Liver (tissue), 8 donors: ENCODE measurements at regions not wholly inside any gene's neighbourhood (a gene's known extent, or its start where the extent isn't known, plus 50 kb on each side); places are given as distances from the start of the nearest gene placed in this dataset.

ENCODE experiments used
- DNase-seq: peaks from one replicate; pipeline ENCODE4 v3.0.0-alpha.2; 2017; ENCODE audit warnings: low spot score
- H3K27ac ChIP-seq, 2 donors: one replicate each; pipeline ENCODE4 v1.7.0; 2013; ENCODE audit warnings: inconsistent platforms in 2 of 2, low read length in 2 of 2, control low read depth in 1 of 2, low read depth in 1 of 2, mild to moderate bottlenecking in 1 of 2
- H3K27me3 ChIP-seq, 4 donors: one replicate each; pipeline versions ENCODE4 v1.6.1 to v1.7.0; 2013; ENCODE audit warnings: low read length in 3 of 4, inconsistent platforms in 1 of 4, mild to moderate bottlenecking in 1 of 4, moderate library complexity in 1 of 4; ENCODE audit not compliant: control insufficient read depth in 4 of 4, insufficient read depth in 4 of 4
- H3K36me3 ChIP-seq, 4 donors: one replicate each; pipeline versions ENCODE4 v1.6.1 to v1.7.0; 2013; ENCODE audit warnings: low read length in 3 of 4, mild to moderate bottlenecking in 3 of 4, low read depth in 1 of 4, moderate library complexity in 1 of 4; ENCODE audit not compliant: control insufficient read depth in 4 of 4, insufficient read depth in 3 of 4
- H3K4me1 ChIP-seq, 4 donors: one replicate each; pipeline versions ENCODE4 v1.6.1 to v1.7.0; 2013; ENCODE audit warnings: low read length in 3 of 4, mild to moderate bottlenecking in 3 of 4, moderate library complexity in 1 of 4; ENCODE audit not compliant: control insufficient read depth in 4 of 4, insufficient read depth in 4 of 4
- H3K4me3 ChIP-seq, 3 donors: one replicate each; pipeline versions ENCODE4 v1.6.1 to v1.7.0; 2013; ENCODE audit warnings: low read length in 3 of 3, control low read depth in 1 of 3, low read depth in 1 of 3, mild to moderate bottlenecking in 1 of 3
- H3K9ac ChIP-seq, 2 donors: one replicate each; pipeline ENCODE4 v1.7.0; 2013; ENCODE audit warnings: low read length in 2 of 2, mild to moderate bottlenecking in 2 of 2, moderate library complexity in 2 of 2, control low read depth in 1 of 2, low read depth in 1 of 2
- H3K9me3 ChIP-seq, 4 donors: one replicate each; pipeline versions ENCODE4 v1.6.1 to v1.7.0; 2013; ENCODE audit warnings: low read length in 3 of 4; ENCODE audit not compliant: control insufficient read depth in 4 of 4
- ATF3 ChIP-seq: IDR thresholded peaks from 2 replicates; pipeline ENCODE4 v1.6.1; 2016; ENCODE audit warnings: antibody characterized with exemption
- CTCF ChIP-seq: fragments of 150-350 bp; IDR thresholded peaks from 2 replicates; pipeline ENCODE4 v1.5.1; 2017; ENCODE audit warnings: improper control_type of control experiment, low read depth, low read length; ENCODE audit not compliant: missing input control
- EGR1 ChIP-seq, 2 donors: IDR thresholded peaks; 2 replicates each; pipeline ENCODE4 v1.6.1; 2016 to 2018; ENCODE audit warnings: antibody characterized with exemption in 2 of 2, low read depth in 2 of 2
- FOXA1 ChIP-seq: IDR thresholded peaks from 2 replicates; pipeline ENCODE4 v1.6.1; 2016; ENCODE audit warnings: antibody characterized with exemption
- FOXA2 ChIP-seq: IDR thresholded peaks from 2 replicates; pipeline ENCODE4 v1.6.1; 2016; ENCODE audit warnings: antibody characterized with exemption
- GABPA ChIP-seq, 2 donors: IDR thresholded peaks in 1 of 2; conservative IDR thresholded peaks in 1 of 2; 2 replicates each; pipeline ENCODE4 v1.6.1; 2016; ENCODE audit warnings: antibody characterized with exemption in 2 of 2, mild to moderate bottlenecking in 1 of 2, moderate library complexity in 1 of 2
- HNF4A ChIP-seq, 2 donors: conservative IDR thresholded peaks; 2 replicates each; pipeline ENCODE4 v1.6.1; 2016; ENCODE audit warnings: antibody characterized with exemption in 2 of 2, mild to moderate bottlenecking in 2 of 2
- HNF4G ChIP-seq: IDR thresholded peaks from 2 replicates; pipeline ENCODE4 v1.6.1; 2016; ENCODE audit warnings: antibody characterized with exemption
- JUND ChIP-seq, 2 donors: IDR thresholded peaks; 2 replicates each; pipeline ENCODE4 v1.6.1; 2016; ENCODE audit warnings: antibody characterized with exemption in 2 of 2
- MAX ChIP-seq: IDR thresholded peaks from 2 replicates; pipeline ENCODE4 v1.6.1; 2016; ENCODE audit warnings: antibody characterized with exemption
- NR2F2 ChIP-seq: IDR thresholded peaks from 2 replicates; pipeline ENCODE4 v1.6.1; 2016; ENCODE audit warnings: antibody characterized with exemption
- RAD21 ChIP-seq, 2 donors: IDR thresholded peaks; 2 replicates each; pipeline ENCODE4 v1.6.1; 2016; ENCODE audit warnings: antibody characterized with exemption in 2 of 2, mild to moderate bottlenecking in 2 of 2
- REST ChIP-seq: IDR thresholded peaks from 2 replicates; pipeline ENCODE4 v1.6.1; 2016; ENCODE audit warnings: antibody characterized with exemption, mild to moderate bottlenecking
- RXRA ChIP-seq, 2 donors: IDR thresholded peaks; 2 replicates each; pipeline ENCODE4 v1.6.1; 2017 to 2018; ENCODE audit warnings: antibody characterized with exemption in 2 of 2, mild to moderate bottlenecking in 1 of 2
- SP1 ChIP-seq: IDR thresholded peaks from 2 replicates; pipeline ENCODE4 v1.6.1; 2018; ENCODE audit warnings: antibody characterized with exemption, mild to moderate bottlenecking
- TAF1 ChIP-seq: conservative IDR thresholded peaks from 2 replicates; pipeline ENCODE4 v1.6.1; 2016; ENCODE audit warnings: antibody characterized with exemption, mild to moderate bottlenecking
- YY1 ChIP-seq: IDR thresholded peaks from 2 replicates; pipeline ENCODE4 v1.6.1; 2016; ENCODE audit warnings: antibody characterized with exemption, mild to moderate bottlenecking
- ZBTB33 ChIP-seq: IDR thresholded peaks from 2 replicates; pipeline ENCODE4 v1.6.1; 2016; ENCODE audit warnings: antibody characterized with exemption
- WGBS: extraction: QIAGEN DNeasy Blood & Tissue Kit; methylation state at CpG from one replicate; pipeline ENCODE4 v1.1.7; 2013; 5-methylcytosine and 5-hydroxymethylcytosine counted together
- donor health status: healthy.
- donor health status: healthy.
- donor health status: healthy.
- donor health status: healthy.
- donor health status: healthy.

GRCh38 chr3:152745646-152746045, 89.3 kb upstream of the P2RY1 start:
- no peak overlapping the region for H3K9ac ChIP-seq
- DNase-seq = no peak
- peaks cover 0 to 9% (median 3%) of the 10 kb centered on the region in 4 donors for H3K9me3 ChIP-seq
- no peak for TF ChIP-seq MAX
- no peak for TF ChIP-seq FOXA1
- TF ChIP-seq SP1 = no peak
- TF ChIP-seq ATF3 = no peak
- TF ChIP-seq YY1 = no peak
- TF ChIP-seq EGR1 (IDR thresholded peaks at IDR 0.05; ENCODE audit: low read depth in 2 of 2) = no peak
- no peak overlapping the region for H3K4me3 ChIP-seq
- WGBS = 72% methylated on average over 1 of the region's 1 CpG
- H3K36me3 ChIP-seq = no peaks in the 10 kb centered on the region
- no peak overlapping the region for H3K27ac ChIP-seq
- no peaks in the 10 kb centered on the region for H3K27me3 ChIP-seq
- no peaks in the 10 kb centered on the region for H3K4me1 ChIP-seq

GRCh38 chr3:152754303-152754702, 80.6 kb upstream of the P2RY1 start:
- Histone ChIP-seq H3K4me3 (no peak overlapping the region), H3K9me3 (peaks cover 0 to 9% (median 2%) of the 10 kb centered on the region in 4 donors), H3K27ac (no peak overlapping the region), H3K27me3 (peaks cover 0 to 3% (median 0%) of the 10 kb centered on the region in 4 donors), H3K4me1 (no peaks in the 10 kb centered on the region), H3K36me3 (no peaks in the 10 kb centered on the region), H3K9ac (no peak overlapping the region)
- TF ChIP-seq EGR1 (IDR thresholded peaks at IDR 0.05; ENCODE audit: low read depth in 2 of 2) (no peak), ATF3 (no peak), RAD21 (IDR thresholded peaks at IDR 0.05) (no peak), GABPA (IDR thresholded peaks at IDR 0.05 in 1 of 2, conservative IDR thresholded peaks at IDR 0.05 in 1 of 2) (no peak), JUND (IDR thresholded peaks at IDR 0.05) (no peak), HNF4G (no peak), REST (no peak), SP1 (no peak), FOXA2 (no peak), YY1 (no peak), CTCF (no peak), NR2F2 (no peak), HNF4A (conservative IDR thresholded peaks at IDR 0.05) (no peak), TAF1 (no peak), MAX (no peak), RXRA (IDR thresholded peaks at IDR 0.05) (no peak), ZBTB33 (no peak), FOXA1 (no peak)
- 67% methylated on average over 2 of the region's 2 CpGs for WGBS
- DNase-seq = no peak
